Epidermal melanocyte (primary cell): ENCODE measurements at regions not wholly inside any gene's neighbourhood (a gene's known extent, or its start where the extent isn't known, plus 50 kb on each side); places are given as distances from the start of the nearest gene placed in this dataset.
"Not testable (repeated sequence)": the region's sequence is repeated elsewhere in the genome, so short reads cannot be mapped to it uniquely, and the experiment has no call there.

Experiments
- DNase-seq: peaks from one replicate; pipeline ENCODE4 v3.0.0; 2011; ENCODE audit warnings: low spot score; ENCODE audit not compliant: insufficient read length

GRCh38 chr16:86882586-86883280, 304.4 kb downstream of the FOXL1 start:
- DNase-seq, result no peak

DNA sequence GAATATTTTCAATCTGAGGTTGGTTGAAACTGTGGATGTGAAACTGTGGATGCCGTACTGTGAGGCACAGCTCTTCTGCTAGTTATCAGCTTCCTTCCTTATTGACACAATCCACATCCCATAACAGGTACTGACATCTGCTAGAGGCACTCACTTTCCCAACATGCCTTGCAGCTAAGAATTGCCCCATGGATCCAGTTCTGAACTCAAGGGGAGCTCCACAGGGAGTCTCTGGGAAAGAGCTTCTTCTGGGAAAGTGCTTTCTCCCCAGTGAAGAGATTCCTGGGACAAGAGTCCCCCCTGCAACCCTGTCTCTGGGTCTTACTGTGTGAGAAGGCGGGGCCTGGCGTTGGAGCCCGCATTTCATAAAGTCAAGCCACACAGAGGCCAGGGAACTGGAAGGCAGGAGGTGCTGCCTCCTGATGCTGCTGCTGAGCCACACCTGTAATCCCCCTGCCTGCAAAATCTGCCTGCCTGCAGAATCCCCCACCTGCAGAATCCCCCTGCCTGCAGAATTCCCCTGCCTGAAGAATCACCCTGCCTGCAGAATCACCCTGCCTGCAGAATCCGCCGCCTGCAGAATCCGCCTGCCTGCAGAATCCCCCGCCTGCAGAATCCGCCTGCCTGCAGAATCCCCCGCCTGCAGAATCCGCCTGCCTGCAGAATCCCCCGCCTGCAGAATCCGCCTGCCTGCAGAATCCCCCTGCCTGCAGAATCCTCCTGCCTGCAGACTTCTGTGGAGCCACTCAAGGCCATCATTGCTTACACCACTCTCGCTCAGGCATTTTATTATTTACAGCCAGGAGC, 305.4 kb downstream of the FOXL1 start:
- DNase-seq, result no peak

GRCh38 chr16:86884390-86884650, 306.0 kb downstream of the FOXL1 start:
- no peak for DNase-seq

GRCh38 chr16:86885139-86885538, 306.8 kb downstream of the FOXL1 start:
- no peak for DNase-seq

DNA sequence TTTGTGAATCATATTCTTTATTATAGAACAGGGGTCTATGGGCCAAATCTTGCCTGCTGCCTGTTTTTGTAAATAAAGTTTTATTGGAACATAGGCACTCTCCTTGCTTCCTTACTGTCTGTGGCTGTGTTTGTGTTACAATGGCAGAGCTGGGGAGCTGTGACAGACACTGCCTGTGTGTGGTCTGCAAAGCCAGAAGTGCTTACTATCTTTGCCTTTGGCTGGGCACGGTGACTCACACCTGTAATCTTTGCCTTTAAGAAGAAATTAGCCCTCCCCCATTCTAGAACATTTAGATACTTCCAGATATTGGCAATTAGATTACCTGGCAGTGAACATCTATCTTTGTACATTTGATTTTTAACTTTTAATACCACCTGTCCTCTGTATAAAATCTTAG, 308.3 kb downstream of the FOXL1 start:
- DNase-seq, result no peak

GRCh38 chr16:86887416-86887815, 309.1 kb downstream of the FOXL1 start:
- DNase-seq, result no peak

GRCh38 chr16:86888231-86889053, 310.1 kb downstream of the FOXL1 start:
- no peak for DNase-seq

GRCh38 chr16:86889054-86889366, 310.7 kb downstream of the FOXL1 start:
- not testable (repeated sequence) for DNase-seq

GRCh38 chr16:86889974-86890373, 311.6 kb downstream of the FOXL1 start:
- no peak for DNase-seq

DNA sequence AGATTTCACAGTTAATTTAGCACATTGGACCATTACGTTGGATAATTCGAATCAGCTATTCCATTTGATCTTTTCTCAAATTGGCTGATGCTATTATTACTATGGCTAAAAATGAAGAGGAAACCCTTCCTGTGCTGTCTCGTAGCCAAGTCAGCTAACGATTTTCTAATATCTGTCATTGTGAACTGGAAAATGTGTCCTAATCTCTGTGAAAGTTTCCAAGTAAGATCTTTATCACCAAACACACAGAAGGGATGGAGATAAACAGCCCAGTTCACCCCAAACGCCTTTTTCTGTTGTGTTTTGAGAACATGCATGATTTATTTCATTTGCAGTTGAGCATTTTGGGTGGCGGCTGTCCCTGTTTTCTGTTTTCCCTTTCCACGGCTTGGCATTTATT, 312.8 kb downstream of the FOXL1 start:
- no peak for DNase-seq

DNA sequence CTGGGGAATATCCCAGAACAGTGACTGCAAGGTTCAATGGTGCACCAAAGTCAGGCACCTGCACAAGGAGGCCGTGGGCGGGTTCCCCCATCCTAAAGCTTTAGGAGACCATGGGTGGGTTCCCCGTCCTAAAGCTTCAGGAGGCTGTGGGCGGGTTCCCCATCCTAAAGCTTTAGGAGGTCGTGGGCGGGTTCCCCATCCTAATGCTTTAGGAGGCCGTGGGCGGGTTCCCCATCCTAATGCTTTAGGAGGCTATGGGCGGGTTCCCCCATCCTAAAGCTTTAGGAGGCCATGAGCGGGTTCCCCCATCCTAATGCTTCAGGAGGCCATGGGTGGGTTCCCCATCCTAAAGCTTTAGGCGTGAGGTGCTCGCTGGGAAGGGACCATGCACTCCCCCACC, 313.3 kb downstream of the FOXL1 start:
- no peak for DNase-seq

DNA sequence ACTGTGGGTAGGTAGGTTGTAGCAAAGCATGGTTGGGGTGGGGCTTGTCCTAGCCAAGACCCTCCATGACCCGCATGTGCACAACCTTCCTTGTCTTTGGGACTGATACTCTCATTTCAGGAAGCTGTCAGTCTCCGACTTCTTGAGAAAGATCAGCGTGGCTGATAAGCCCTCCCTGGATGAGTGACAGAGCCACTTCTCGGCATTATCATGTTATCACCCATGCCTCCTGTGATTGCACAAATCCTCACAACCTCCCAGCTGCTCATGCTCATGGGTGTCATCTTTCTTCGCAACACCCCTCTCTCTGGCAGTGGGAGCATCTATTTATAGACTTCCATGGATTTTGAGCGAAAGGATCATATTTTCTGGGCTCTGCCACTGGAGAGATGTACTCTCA, 314.2 kb downstream of the FOXL1 start:
- no peak for DNase-seq

DNA sequence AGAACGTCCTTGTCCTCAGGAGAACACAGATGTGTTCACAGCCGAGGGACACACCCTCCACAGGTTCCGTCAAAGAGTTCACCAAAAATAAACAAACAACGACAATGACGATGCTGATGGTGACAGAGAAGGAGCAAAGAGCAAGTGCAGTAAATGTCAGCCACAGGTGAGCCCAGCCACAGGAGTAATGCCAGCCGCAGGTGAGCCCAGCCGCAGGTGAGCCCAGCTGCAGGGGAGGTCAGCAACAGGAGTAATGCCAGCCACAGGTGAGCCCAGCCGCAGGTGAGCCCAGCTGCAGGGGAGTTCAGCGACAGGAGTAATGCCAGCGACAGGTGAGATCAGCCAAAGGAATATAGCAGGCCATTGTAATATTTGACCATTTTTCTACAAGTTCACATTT, 315.2 kb downstream of the FOXL1 start:
- no peak for DNase-seq

DNA sequence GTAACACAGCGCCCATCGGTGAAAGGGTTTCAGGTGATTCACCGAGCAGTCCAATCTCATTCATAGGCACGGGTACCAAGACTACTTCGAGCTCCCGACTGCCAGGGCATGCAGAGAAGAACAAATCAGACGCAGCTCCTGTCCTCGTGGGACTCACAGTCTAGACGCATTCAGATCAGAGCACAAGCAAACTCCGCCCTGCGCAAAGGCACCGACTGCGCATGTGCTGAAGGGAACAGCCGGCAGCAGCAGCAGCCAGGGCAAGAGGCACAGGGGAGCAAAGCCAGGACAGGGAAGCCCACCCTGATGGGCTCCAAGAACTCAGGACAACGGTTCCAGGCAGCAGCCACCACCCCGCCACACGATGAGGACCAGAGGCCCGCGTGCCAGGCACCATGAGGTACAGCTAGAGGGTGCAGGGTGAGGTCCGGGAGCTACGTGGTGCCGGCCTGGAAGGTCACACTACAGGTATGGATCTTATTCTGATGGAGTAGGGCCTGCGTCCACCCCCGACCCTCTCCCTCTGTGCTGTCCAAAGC, 315.7 kb downstream of the FOXL1 start:
- DNase-seq, result no peak

DNA sequence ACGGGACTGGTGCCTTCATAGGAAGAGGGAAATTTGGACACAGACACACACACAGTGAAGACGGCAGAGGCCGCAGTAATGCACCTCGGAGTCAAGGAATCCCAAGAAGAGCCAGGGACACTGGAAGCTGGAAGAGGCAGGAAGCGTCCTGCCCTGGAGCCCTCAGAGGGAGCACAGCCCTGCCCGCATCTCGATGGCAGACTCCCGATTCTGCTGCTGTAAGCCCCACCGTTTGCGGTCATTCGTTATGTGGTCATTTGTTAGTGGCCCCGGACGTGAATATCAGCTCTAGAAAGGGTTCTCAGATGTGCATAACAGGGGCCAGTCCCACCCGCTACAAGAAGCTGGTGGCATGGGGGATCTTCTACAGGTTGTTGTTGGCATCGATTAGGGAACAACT, 316.6 kb downstream of the FOXL1 start:
- no peak for DNase-seq

DNA sequence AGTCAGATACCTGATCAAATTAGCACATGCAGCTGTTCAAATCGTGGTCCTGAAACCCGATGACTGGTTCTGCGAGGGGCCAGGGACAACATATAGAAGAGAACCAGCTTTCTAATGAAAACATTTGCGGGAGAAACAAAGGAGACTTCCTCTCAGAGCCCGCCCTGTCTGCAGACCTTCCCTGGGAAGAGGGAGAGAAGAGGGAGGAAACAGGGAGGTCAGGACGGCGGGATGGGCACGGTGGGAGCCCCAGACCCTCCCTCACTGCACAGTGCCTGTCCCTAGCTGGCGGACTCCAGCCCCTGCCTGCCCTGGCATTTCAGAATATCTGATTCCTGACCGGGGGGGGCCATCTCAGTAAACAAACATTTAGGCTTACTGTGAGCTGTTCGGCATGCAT, 317.3 kb downstream of the FOXL1 start:
- no peak for DNase-seq

GRCh38 chr16:86896976-86897375, 318.6 kb downstream of the FOXL1 start:
- no peak for DNase-seq

GRCh38 chr16:86897486-86897885, 319.1 kb downstream of the FOXL1 start:
- DNase-seq, result no peak

GRCh38 chr16:86898386-86898785, 320.0 kb downstream of the FOXL1 start:
- DNase-seq, result no peak

- no peak for DNase-seq
Measured at GRCh38 chr16:86899151-86899550, 320.8 kb downstream of the FOXL1 start.

DNA sequence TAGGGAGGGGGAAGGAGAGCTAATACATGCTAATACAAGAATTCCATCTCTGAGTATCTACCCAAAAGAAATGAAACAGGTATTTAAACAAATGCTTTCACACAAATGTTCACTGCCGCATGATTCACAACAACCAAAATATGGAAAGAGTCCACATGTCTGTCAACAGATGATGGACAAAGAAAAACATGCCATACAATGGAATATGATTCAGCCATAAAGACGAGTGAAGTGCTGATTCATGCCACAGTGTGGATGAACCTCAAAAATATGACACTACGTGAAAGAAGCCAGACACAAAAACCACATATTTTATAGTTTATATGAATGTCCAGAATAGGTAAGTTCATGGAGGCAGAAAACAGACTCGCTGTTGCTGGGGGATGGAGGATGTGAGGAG, 321.4 kb downstream of the FOXL1 start:
- DNase-seq, result no peak

DNA sequence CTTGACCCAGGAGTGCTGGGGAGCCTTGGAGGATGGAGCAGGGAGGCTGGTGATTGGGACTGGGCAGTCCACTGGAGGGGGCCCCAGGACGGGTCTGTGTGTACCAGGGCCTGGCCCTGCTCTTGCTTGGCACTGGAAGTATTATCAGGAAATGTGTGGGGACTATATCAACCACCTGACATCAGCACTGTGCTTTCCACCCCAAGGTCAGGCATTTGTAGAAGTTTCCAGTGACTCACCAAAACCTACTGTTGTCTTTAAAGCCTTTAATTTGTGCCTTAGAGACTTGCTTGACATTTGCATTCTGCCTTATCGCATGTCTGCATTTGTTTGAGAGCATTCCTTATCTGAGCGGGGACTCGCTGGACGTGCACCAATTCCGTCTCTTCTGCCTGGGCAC, 323.1 kb downstream of the FOXL1 start:
- DNase-seq, result no peak
